Caco-2 (cell line): ENCODE measurements at regions not wholly inside any gene's neighbourhood (a gene's known extent, or its start where the extent isn't known, plus 50 kb on each side); places are given as distances from the start of the nearest gene placed in this dataset.

Source experiments
- BruUV-seq: library from RNA; stranded (reverse); fragments of 400-500 nt; replicated peaks from 2 replicates; lab custom pipeline; 2021; lab: Mats Ljungman, UMichigan
- CTCF ChIA-PET: fragments of 300-600 bp; sonication (Branson Sonifier 250); formaldehyde crosslinking; loops from one replicate; lab custom pipeline; 2022; ENCODE audit warnings: antibody characterized with exemption; lab: Charles Lee
- POLR2A ChIA-PET: fragments of 300-600 bp; sonication (Branson Sonifier 250); formaldehyde crosslinking; loops from one replicate; lab custom pipeline; 2022; ENCODE audit warnings: antibody characterized with exemption; lab: Charles Lee
- DNase-seq, 2 experiments: peaks; one replicate each; pipeline versions ENCODE4 v3.0.0 to v3.0.0-alpha.2; 2020 to 2022
- H3K27me3 ChIP-seq: replicated peaks from 2 replicates; pipeline ENCODE4 v1.6.0; 2011; ENCODE audit warnings: low read length; ENCODE audit not compliant: control insufficient read depth, insufficient read depth
- H3K36me3 ChIP-seq: 2 replicates; pipeline ENCODE4 v1.5.1; 2011; ENCODE audit warnings: low read length; ENCODE audit not compliant: control insufficient read depth, insufficient read depth
- H3K4me1 ChIP-seq: fragments of 250-450 bp; sonication (Bioruptor Pico); 2 replicates; pipeline ENCODE4 v1.5.1; 2020; ENCODE audit warnings: mild to moderate bottlenecking
- H3K4me3 ChIP-seq: 2 replicates; pipeline ENCODE4 v1.5.1; 2011; ENCODE audit warnings: low read depth, mild to moderate bottlenecking, control low read depth, low read length
- H3K9me3 ChIP-seq: fragments of 250-450 bp; sonication (Bioruptor Pico); 2 replicates; pipeline ENCODE4 v1.5.1; 2020; ENCODE audit warnings: mild to moderate bottlenecking, moderate library complexity
- H3K27ac Mint-ChIP-seq: one replicate; pipeline ENCODE4 v1.8.0; 2022; ENCODE audit warnings: mixed read lengths; ENCODE audit not compliant: unreplicated experiment
- H3K27me3 Mint-ChIP-seq: one replicate; pipeline ENCODE4 v1.8.0; 2022; ENCODE audit warnings: mixed read lengths; ENCODE audit not compliant: insufficient read depth, unreplicated experiment
- H3K36me3 Mint-ChIP-seq: one replicate; pipeline ENCODE4 v1.8.0; 2022; ENCODE audit warnings: mild to moderate bottlenecking, mixed read lengths; ENCODE audit not compliant: insufficient read depth, unreplicated experiment
- H3K4me1 Mint-ChIP-seq: one replicate; pipeline ENCODE4 v1.8.0; 2022; ENCODE audit warnings: low read depth, mixed read lengths; ENCODE audit not compliant: unreplicated experiment
- H3K4me3 Mint-ChIP-seq: one replicate; pipeline ENCODE4 v1.8.0; 2022; ENCODE audit warnings: mild to moderate bottlenecking, moderate library complexity, mixed read lengths; ENCODE audit not compliant: unreplicated experiment
- H3K9me3 Mint-ChIP-seq: one replicate; pipeline ENCODE4 v1.8.0; 2022; ENCODE audit warnings: mixed read lengths; ENCODE audit not compliant: unreplicated experiment
- CTCF ChIP-seq, 2 experiments: fragments of 200-600 bp in 1 of 2; IDR thresholded peaks; 1 replicate in 1 of 2; 2 replicates in 1 of 2; pipeline versions ENCODE4 v1.5.1 to v1.8.0; 2011 to 2022; ENCODE audit warnings: antibody characterized with exemption in 1 of 2, control low read depth in 1 of 2, inconsistent platforms in 1 of 2, low read depth in 1 of 2, low read length in 1 of 2, mild to moderate bottlenecking in 1 of 2, moderate library complexity in 1 of 2; ENCODE audit not compliant: insufficient read depth in 1 of 2, severe bottlenecking in 1 of 2, unreplicated experiment in 1 of 2
- intact Hi-C: fragments of 100-400 bp; cut with micrococcal nuclease; formaldehyde crosslinking; loops from one replicate; pipeline ENCODE4 v1.10.0; 2022; ENCODE audit not compliant: unreplicated experiment

- H3K4me3 Mint-ChIP-seq = no peak overlapping the region
These were observed 627.1 kb downstream of the EFNA5 start for GRCh38 chr5:107043665-107044064.

GRCh38 chr5:107040907-107041306, 629.8 kb downstream of the EFNA5 start:
- Histone ChIP-seq H3K27me3 (no peaks in the 10 kb centered on the region), H3K4me1 (no peaks in the 10 kb centered on the region), H3K36me3 (no peaks in the 10 kb centered on the region), H3K9me3 (no peaks in the 10 kb centered on the region), H3K4me3 (no peak overlapping the region)
- intact Hi-C loops = no loop called here
- H3K4me1 Mint-ChIP-seq = no peaks in the 10 kb centered on the region
- no peaks in the 10 kb centered on the region for H3K36me3 Mint-ChIP-seq
- no TSS peak for BruUV-seq
- DNase-seq = no peak
- POLR2A ChIA-PET = no interaction called here
- CTCF ChIA-PET = no interaction called here
- no peak overlapping the region for H3K4me3 Mint-ChIP-seq
- no peak for TF ChIP-seq CTCF (IDR thresholded peaks at IDR 0.05; ENCODE audit: insufficient read depth in 1 of 2, low read depth in 1 of 2, low read length in 1 of 2, severe bottlenecking in 1 of 2, unreplicated experiment in 1 of 2)
- H3K27ac Mint-ChIP-seq = no peak overlapping the region
- peaks cover 4% of the 10 kb centered on the region for H3K27me3 Mint-ChIP-seq
- no peaks in the 10 kb centered on the region for H3K9me3 Mint-ChIP-seq

More at GRCh38 chr5:107043665-107044064, 627.1 kb downstream of the EFNA5 start:
- Mint-ChIP-seq H3K9me3 (no peaks in the 10 kb centered on the region), H3K27ac (no peak overlapping the region), H3K36me3 (no peaks in the 10 kb centered on the region), H3K27me3 (peaks cover 6% of the 10 kb centered on the region), H3K4me1 (no peaks in the 10 kb centered on the region)
- intact Hi-C loops = no loop called here
- no TSS peak for BruUV-seq
- Histone ChIP-seq H3K36me3 (no peaks in the 10 kb centered on the region), H3K9me3 (no peaks in the 10 kb centered on the region), H3K4me3 (no peak overlapping the region), H3K27me3 (no peaks in the 10 kb centered on the region), H3K4me1 (no peaks in the 10 kb centered on the region)
- CTCF ChIA-PET = no interaction called here
- no peak for DNase-seq
- POLR2A ChIA-PET = no interaction called here
- no peak for TF ChIP-seq CTCF (IDR thresholded peaks at IDR 0.05; ENCODE audit: insufficient read depth in 1 of 2, low read depth in 1 of 2, low read length in 1 of 2, severe bottlenecking in 1 of 2, unreplicated experiment in 1 of 2)

GRCh38 chr5:107032629-107033028, 638.1 kb downstream of the EFNA5 start:
- ChIA-PET POLR2A (no interaction called here), CTCF (no interaction called here)
- no peak overlapping the region for H3K27ac Mint-ChIP-seq
- BruUV-seq = no TSS peak
- H3K36me3 Mint-ChIP-seq = no peaks in the 10 kb centered on the region
- intact Hi-C loops = no loop called here
- Histone ChIP-seq H3K4me3 (no peak overlapping the region), H3K4me1 (peaks cover 12% of the 10 kb centered on the region), H3K9me3 (no peaks in the 10 kb centered on the region), H3K27me3 (no peaks in the 10 kb centered on the region), H3K36me3 (no peaks in the 10 kb centered on the region)
- DNase-seq = no peak
- H3K27me3 Mint-ChIP-seq = no peaks in the 10 kb centered on the region
- H3K9me3 Mint-ChIP-seq = no peaks in the 10 kb centered on the region
- TF ChIP-seq CTCF (IDR thresholded peaks at IDR 0.05; ENCODE audit: insufficient read depth in 1 of 2, low read depth in 1 of 2, low read length in 1 of 2, severe bottlenecking in 1 of 2, unreplicated experiment in 1 of 2) = no peak
- H3K4me3 Mint-ChIP-seq = no peak overlapping the region
- H3K4me1 Mint-ChIP-seq = peaks cover 6% of the 10 kb centered on the region
